ENCODE measurements at regions not wholly inside any gene's neighbourhood (a gene's known extent, or its start where the extent isn't known, plus 50 kb on each side); places are given as distances from the start of the nearest gene placed in this dataset.

- no peaks in the 10 kb centered on the region for H3K36me3 ChIP-seq
- H3K4me1 ChIP-seq, result peaks cover 0 to 7% of the 10 kb centered on the region in 2 donors
- no peak overlapping the region for H3K4me3 ChIP-seq
- H3K27me3 ChIP-seq, result no peaks in the 10 kb centered on the region
- no peaks in the 10 kb centered on the region for H3K9me3 ChIP-seq
- TF ChIP-seq, protein P1, sequence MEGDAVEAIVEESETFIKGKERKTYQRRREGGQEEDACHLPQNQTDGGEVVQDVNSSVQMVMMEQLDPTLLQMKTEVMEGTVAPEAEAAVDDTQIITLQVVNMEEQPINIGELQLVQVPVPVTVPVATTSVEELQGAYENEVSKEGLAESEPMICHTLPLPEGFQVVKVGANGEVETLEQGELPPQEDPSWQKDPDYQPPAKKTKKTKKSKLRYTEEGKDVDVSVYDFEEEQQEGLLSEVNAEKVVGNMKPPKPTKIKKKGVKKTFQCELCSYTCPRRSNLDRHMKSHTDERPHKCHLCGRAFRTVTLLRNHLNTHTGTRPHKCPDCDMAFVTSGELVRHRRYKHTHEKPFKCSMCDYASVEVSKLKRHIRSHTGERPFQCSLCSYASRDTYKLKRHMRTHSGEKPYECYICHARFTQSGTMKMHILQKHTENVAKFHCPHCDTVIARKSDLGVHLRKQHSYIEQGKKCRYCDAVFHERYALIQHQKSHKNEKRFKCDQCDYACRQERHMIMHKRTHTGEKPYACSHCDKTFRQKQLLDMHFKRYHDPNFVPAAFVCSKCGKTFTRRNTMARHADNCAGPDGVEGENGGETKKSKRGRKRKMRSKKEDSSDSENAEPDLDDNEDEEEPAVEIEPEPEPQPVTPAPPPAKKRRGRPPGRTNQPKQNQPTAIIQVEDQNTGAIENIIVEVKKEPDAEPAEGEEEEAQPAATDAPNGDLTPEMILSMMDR (IDR thresholded peaks at IDR 0.05), result no peak
- peak overlapping the region in 1 of 2 donors; percentile 54 for H3K27ac ChIP-seq
- no peak for DNase-seq (ENCODE audit: low spot score)
Measured at GRCh38 chr21:16085421-16085820, 355.6 kb downstream of the USP25 start.

DNA sequence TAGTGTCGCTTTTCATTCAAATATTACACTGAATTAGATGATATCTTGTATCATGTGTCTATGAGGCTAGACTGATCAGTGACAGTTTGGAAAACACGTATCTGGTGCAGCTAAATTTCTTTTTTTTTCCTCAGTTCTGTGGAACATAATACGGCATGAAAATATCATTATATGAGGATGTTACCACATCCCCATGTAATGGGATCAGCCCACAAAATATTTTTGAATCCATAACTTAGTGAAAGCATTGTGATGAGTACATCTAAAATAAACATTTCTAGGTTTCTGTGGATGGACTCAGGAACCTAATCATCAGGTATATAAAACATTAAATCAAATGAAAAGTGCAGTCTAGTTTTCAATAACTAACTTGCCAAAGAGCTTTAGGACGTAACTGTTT lies 356.3 kb downstream of the USP25 start:
- no peak overlapping the region for H3K27ac ChIP-seq
- TF ChIP-seq, protein P1 (IDR thresholded peaks at IDR 0.05), result no peak
- H3K9me3 ChIP-seq, result no peaks in the 10 kb centered on the region
- H3K4me3 ChIP-seq, result no peak overlapping the region
- no peak for DNase-seq (ENCODE audit: low spot score)
- peaks cover 0 to 7% of the 10 kb centered on the region in 2 donors for H3K4me1 ChIP-seq
- H3K36me3 ChIP-seq, result no peaks in the 10 kb centered on the region
- H3K27me3 ChIP-seq, result no peaks in the 10 kb centered on the region

GRCh38 chr21:16086936-16087335 lies 357.2 kb downstream of the USP25 start:
- Histone ChIP-seq H3K27ac (no peak overlapping the region), H3K4me1 (peaks cover 0 to 4% of the 10 kb centered on the region in 2 donors), H3K27me3 (no peaks in the 10 kb centered on the region), H3K9me3 (no peaks in the 10 kb centered on the region), H3K4me3 (no peak overlapping the region), H3K36me3 (no peaks in the 10 kb centered on the region)
- TF ChIP-seq, protein P1 (IDR thresholded peaks at IDR 0.05), result no peak
- no peak for DNase-seq (ENCODE audit: low spot score)

- H3K4me3 ChIP-seq, result no peak overlapping the region
- TF ChIP-seq, protein P1 (IDR thresholded peaks at IDR 0.05), result no peak
Measured at GRCh38 chr21:16087523-16087922, 357.7 kb downstream of the USP25 start.

DNA sequence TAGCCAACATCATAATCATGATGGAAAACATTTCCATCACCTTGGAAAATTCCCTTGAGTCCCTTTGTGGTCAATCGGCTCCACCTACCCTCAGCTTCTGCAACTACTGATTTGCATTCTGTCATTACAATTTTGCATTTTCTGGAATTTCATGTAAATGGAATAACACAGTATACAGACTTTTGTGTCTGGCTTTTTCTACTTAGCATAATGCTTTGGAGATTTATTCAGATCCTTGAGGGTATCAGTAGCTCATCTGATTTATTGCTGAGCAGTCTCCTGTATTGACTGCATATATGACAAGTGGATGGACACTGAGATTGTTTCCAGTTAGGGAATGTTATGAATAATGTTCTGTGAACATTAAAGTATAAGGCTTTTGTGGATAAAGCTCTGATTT lies 358.3 kb downstream of the USP25 start:
- H3K4me3 ChIP-seq, result no peak overlapping the region
- no peaks in the 10 kb centered on the region for H3K27me3 ChIP-seq
- no peak overlapping the region for H3K27ac ChIP-seq
- DNase-seq (ENCODE audit: low spot score), result no peak
- no peaks in the 10 kb centered on the region for H3K4me1 ChIP-seq
- TF ChIP-seq, protein P1 (IDR thresholded peaks at IDR 0.05), result no peak
- H3K36me3 ChIP-seq, result no peaks in the 10 kb centered on the region
- H3K9me3 ChIP-seq, result no peaks in the 10 kb centered on the region

More at GRCh38 chr21:16087523-16087922, 357.7 kb downstream of the USP25 start:
- no peak for DNase-seq (ENCODE audit: low spot score)
- Histone ChIP-seq H3K9me3 (no peaks in the 10 kb centered on the region), H3K4me1 (no peaks in the 10 kb centered on the region), H3K27ac (no peak overlapping the region), H3K36me3 (no peaks in the 10 kb centered on the region), H3K27me3 (no peaks in the 10 kb centered on the region)

DNA sequence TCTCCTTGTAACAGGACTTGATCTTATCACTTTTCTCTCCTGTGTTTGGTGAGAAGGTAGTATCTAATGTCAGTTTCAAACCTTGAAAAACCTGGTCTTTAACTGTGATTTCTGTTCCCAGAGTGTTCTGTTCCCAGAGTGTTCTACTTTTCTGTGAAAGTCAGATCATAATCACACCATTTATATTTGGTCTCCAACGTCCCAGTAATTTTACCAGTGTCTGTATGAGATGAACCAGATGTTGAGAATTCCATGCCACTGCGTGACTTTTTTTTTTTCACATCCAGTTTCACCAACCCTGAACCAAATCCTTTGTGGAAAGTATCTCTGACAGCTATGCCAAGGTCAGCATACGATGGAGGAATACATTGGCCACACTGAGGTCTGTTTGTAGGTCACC lies 365.2 kb downstream of the USP25 start:
- Histone ChIP-seq H3K27ac (no peak overlapping the region), H3K27me3 (no peaks in the 10 kb centered on the region), H3K9me3 (no peaks in the 10 kb centered on the region), H3K4me1 (no peaks in the 10 kb centered on the region), H3K36me3 (no peaks in the 10 kb centered on the region), H3K4me3 (no peak overlapping the region)
- DNase-seq (ENCODE audit: low spot score), result no peak
- TF ChIP-seq, protein P1 (IDR thresholded peaks at IDR 0.05), result no peak
